Epithelial cell of esophagus (primary cell): ENCODE measurements at regions not wholly inside any gene's neighbourhood (a gene's known extent, or its start where the extent isn't known, plus 50 kb on each side); places are given as distances from the start of the nearest gene placed in this dataset.

Experiments used
- DNase-seq: peaks from one replicate; pipeline ENCODE4 v3.0.0; 2010; ENCODE audit warnings: low read depth
- H3K4me3 ChIP-seq: 2 replicates; pipeline ENCODE4 v1.5.1; 2011; ENCODE audit warnings: mild to moderate bottlenecking, low read length, control low read depth
- TF ChIP-seq, protein P1 (sequence below): IDR thresholded peaks from 2 replicates; pipeline ENCODE4 v1.5.1; 2011; ENCODE audit warnings: low read depth, mild to moderate bottlenecking, low read length, control low read depth, inconsistent platforms; ENCODE audit not compliant: insufficient read depth; ENCODE audit errors: missing control alignments

DNA sequence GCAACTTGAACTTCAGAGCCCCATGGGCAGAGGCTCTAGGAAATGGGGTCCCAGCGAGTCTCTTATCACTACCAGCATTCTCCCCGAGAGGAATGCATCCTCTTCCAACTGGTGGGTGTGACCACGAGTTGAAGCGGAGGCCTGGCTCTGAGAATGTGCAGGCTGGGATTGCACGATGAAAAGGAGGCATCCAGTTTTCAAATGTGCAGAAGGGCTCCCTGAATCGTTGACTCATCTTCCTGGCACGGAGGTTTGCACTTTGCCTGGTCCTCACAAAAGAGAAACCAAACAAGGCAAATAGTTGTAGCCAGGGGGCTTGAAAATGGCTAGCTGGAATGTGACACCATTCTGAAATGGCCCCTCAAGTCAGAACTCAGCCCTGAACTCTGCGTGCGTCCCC, 216.7 kb downstream of the GLI2 start:
- TF ChIP-seq, protein P1, sequence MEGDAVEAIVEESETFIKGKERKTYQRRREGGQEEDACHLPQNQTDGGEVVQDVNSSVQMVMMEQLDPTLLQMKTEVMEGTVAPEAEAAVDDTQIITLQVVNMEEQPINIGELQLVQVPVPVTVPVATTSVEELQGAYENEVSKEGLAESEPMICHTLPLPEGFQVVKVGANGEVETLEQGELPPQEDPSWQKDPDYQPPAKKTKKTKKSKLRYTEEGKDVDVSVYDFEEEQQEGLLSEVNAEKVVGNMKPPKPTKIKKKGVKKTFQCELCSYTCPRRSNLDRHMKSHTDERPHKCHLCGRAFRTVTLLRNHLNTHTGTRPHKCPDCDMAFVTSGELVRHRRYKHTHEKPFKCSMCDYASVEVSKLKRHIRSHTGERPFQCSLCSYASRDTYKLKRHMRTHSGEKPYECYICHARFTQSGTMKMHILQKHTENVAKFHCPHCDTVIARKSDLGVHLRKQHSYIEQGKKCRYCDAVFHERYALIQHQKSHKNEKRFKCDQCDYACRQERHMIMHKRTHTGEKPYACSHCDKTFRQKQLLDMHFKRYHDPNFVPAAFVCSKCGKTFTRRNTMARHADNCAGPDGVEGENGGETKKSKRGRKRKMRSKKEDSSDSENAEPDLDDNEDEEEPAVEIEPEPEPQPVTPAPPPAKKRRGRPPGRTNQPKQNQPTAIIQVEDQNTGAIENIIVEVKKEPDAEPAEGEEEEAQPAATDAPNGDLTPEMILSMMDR: no peak
- no peak overlapping the region for H3K4me3 ChIP-seq
- DNase-seq: no peak

DNA sequence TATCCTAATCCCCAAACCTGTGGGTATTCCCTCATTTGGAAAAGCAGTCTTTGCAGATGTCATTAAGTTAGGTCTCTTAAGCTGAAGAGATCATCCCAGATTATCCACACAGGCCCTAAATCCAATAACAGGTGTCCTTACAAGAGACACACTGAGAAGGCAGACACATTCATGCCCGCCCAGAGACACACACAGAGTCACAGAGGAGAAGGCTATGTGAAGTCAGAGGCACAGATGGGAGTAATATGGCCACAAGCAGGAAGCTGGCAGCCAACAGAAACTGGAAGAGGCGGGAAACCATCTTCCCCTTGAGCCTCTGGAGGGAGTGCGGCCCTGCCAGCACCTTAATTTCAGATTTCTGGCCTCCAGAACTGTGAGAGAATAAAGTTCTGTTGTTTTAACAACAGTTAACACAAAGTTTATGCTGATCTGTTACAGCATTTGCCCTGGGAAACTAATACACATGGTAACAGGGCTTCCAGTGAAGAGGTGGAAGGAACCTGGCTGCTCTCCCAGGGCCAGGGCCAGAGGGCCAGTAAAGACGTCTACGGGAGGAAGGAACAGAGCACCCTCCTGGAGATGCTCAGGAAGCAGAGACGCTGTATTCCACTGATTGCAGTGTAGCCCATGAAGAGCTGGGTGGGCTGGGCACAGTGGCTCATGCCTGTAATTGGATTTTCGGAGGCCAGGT, 217.5 kb downstream of the GLI2 start:
- TF ChIP-seq, protein P1: no peak
- no peak for DNase-seq
- no peak overlapping the region for H3K4me3 ChIP-seq

DNA sequence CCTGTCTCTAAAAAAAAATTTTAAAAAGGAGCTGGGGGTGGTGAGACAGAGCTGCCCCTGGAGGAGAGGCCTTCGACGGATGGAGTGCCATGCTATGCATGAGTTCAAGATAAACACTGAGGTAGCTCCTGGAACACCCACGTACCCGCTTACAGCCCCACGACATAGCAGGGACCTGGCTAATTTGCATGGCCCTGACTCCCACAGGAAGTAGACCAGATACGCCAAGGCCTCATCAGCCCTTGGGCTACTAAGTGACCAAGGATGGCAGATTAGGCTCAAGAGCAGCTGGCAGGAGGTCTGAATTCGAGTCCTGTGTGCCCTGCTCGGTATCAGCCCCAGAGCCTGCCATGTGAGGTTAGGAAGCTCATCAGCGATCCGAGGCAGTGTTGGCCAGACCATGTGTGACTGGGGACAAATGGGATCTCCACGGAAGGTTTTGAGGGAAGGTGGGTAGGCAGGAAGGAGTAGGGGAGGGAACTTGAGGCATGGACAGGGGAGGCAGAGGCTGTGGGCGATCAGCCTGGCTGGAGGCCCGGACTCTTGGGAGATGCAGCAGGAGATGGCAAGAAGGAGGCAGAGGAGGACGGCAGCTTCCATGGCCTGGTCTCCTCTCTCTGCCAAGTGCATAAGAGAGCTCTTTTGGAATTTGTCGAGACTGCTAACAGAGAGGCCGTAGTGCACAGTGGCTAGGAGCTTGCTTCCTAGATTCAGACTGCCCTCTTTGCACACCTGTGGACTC, 218.3 kb downstream of the GLI2 start:
- no peak for DNase-seq
- H3K4me3 ChIP-seq: no peak overlapping the region
- TF ChIP-seq, protein P1: no peak

DNA sequence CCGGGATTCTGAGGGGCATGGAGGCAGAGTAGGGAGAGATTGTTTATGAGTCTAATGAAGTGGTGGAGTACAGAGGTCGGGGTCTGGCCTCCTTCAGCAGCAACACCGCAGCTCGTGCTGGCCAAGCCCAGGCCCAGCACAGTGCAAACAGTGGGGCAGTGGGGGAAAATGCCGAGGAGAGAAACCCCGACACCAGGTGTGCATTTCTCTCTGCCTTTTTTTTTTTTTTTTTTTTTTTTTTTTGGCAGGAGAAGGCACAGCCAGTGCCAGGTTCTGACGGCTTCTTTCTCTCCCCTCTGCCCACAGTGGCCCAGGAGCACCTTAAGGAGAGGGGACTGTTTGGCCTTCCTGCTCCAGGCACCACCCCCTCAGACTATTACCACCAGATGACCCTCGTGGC, 219.3 kb downstream of the GLI2 start:
- TF ChIP-seq, protein P1: no peak

DNA sequence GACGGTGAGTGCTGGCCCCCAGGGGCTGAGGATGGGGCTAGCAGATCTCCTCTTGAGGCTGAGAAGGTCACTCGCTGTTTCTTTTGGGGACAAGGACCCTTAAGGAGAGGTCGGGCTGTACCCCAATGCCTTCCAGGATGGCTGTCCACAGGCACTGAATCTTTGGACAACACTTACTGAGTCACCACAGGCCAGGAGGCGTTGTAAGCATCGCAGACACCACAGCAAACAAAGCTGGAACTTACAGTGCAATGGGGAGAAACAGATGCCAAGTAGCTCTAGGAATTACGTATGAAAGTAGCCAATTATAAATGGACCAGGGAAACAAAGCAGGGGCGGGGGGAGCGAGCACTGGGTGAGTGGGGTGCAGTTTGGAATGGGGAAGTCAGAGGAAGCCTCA, 219.8 kb downstream of the GLI2 start:
- DNase-seq: no peak
- TF ChIP-seq, protein P1: no peak
- no peak overlapping the region for H3K4me3 ChIP-seq

More for the DNA sequence above, 219.3 kb downstream of the GLI2 start:
- H3K4me3 ChIP-seq: no peak overlapping the region
- DNase-seq: no peak

DNA sequence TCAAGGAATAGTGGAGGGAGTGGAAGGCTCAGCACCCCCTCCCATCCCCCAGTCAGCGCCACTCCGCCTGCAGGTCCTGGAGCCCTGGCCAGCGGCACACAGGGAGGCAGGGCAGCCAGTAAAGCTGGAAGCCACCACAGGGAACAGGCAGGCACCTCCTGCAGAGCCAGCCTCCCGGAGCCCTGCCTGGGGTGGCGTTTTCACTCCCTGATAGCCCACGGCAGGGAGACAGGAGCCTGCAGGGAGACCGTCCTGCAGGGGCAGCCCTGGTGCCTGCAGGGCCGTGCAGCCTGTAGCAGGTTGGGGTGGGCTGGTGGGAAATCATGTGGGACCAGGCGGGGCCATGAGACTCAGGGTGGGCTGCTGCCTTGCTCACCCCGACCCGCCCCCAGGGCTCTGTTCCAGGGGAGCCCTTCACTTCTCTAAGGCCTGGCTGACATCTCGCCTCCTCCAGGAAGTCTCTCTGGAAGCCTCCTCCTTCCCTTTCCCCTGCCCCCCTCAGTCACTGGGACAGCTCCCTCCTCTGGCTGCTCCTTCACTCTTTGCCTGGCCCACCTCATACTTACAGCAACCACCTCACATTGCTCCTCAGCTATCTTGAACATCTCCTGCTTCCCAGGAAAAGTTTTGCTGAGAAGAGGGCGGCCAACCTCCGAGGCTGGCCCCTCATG, 221.0 kb downstream of the GLI2 start:
- TF ChIP-seq, protein P1: no peak
- no peak for DNase-seq
- no peak overlapping the region for H3K4me3 ChIP-seq

DNA sequence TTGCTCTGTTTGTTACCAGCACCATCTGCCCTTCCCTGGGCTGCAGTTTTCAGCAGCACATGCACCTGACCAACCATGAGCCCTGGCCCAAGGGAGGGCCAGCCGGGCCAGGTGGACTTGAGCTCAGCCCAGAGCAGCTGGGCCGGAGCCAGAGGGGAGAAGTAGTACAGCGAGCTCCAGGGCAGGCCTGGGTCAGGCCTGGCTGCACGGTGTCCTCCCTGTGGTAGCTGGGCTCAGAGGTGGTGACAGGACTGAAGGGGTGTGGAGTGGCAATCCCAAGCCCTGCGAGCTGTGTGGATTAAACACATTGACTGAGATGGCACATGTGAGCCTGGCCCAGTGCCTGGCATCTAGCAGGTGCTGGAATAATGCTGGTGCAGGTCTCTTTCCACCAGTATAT, 222.2 kb downstream of the GLI2 start:
- no peak for DNase-seq
- TF ChIP-seq, protein P1: no peak
- no peak overlapping the region for H3K4me3 ChIP-seq
